ENCODE measurements at regions not wholly inside any gene's neighbourhood (a gene's known extent, or its start where the extent isn't known, plus 50 kb on each side); places are given as distances from the start of the nearest gene placed in this dataset.
A peak's percentile ranks its signal among the peaks of the same experiment; 100 is the strongest.

DNA sequence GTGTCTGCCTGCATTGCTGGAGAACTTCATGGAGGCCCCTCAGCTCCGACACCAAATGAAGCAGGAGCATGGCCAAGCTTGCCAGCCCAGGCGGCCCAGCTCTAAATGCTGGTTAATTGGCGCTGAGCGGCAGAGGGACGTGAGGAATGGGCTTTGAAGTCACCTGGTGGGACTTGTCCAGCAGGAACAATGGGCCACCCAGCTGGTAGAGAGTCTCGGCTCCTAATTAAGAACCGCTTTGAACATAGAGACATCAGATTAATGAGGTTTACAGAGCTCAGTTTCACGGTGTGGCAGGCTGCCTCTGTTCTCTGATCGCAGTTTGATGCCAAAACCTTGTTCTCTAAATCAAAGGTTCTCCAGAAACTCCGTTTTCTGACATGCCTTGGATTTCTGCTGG is 77.5 kb upstream of the LINGO1 start:
- Histone ChIP-seq H3K27ac (no peak overlapping the region), H3K36me3 (no peaks in the 10 kb centered on the region), H3K9me3 (no peaks in the 10 kb centered on the region), H3K4me3 (no peak overlapping the region), H3K27me3 (peaks cover 0 to 34% (median 0%) of the 10 kb centered on the region in 3 donors), H3K4me1 (no peaks in the 10 kb centered on the region)
- TF ChIP-seq POLR2AphosphoS5 (IDR thresholded peaks at IDR 0.05), result no peak
- no peak for TF ChIP-seq POLR2A (IDR thresholded peaks at IDR 0.05)
- TF ChIP-seq, protein P1, sequence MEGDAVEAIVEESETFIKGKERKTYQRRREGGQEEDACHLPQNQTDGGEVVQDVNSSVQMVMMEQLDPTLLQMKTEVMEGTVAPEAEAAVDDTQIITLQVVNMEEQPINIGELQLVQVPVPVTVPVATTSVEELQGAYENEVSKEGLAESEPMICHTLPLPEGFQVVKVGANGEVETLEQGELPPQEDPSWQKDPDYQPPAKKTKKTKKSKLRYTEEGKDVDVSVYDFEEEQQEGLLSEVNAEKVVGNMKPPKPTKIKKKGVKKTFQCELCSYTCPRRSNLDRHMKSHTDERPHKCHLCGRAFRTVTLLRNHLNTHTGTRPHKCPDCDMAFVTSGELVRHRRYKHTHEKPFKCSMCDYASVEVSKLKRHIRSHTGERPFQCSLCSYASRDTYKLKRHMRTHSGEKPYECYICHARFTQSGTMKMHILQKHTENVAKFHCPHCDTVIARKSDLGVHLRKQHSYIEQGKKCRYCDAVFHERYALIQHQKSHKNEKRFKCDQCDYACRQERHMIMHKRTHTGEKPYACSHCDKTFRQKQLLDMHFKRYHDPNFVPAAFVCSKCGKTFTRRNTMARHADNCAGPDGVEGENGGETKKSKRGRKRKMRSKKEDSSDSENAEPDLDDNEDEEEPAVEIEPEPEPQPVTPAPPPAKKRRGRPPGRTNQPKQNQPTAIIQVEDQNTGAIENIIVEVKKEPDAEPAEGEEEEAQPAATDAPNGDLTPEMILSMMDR (IDR thresholded peaks at IDR 0.05), result no peak
- TF ChIP-seq EP300 (IDR thresholded peaks at IDR 0.05), result no peak
- WGBS, 5 donors, result 50 to 66% (median 58%) methylated on average over 10 of the region's 10 CpGs
- DNase-seq, result no peak
- intact Hi-C loops (cut with DNase I; ENCODE audit: low total_unique reads), result no loop called here

DNA sequence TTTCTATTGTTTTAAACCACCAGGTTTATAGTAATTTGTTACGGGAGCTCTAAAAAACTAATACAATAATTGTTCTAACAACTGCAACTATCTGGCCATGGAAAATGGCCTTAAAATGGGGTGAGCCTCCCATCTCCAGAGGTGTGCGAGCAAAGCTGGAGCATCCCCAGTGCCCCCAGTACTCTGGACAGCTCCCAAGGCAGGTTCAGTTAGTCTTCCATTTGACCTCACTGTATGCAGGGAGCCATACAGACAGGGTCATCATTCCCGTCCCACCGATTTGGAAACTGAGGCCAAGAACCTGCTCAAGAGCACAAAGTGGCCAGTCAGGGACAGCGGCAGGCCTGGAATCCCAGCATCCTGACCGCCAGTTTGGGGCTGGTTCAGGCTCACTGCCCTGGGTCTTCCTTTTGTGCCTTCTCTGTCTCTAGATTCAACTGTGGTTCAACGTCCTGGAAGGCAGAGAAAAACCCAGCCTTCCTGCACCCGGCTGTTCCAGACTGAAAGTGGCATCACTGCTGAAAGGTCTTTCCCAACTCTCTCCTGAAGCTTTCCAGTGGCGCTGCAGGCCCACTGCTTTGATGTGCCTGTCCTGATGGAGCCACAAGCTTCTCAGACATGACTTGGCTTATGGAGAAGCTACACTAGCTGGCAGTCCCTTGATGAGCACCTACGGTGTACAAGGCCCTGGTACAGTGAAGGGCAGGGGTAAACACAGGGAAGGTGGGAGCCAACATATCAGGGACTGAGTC is 76.6 kb upstream of the LINGO1 start:
- WGBS, 5 donors, result 76 to 81% (median 78%) methylated on average over 9 to 10 of the region's 10 CpGs
- Histone ChIP-seq H3K36me3 (no peaks in the 10 kb centered on the region), H3K27ac (no peak overlapping the region), H3K9me3 (no peaks in the 10 kb centered on the region), H3K4me1 (no peaks in the 10 kb centered on the region), H3K27me3 (peaks cover 0 to 34% (median 0%) of the 10 kb centered on the region in 3 donors), H3K4me3 (no peak overlapping the region)
- DNase-seq, result no peak
- no peak for TF ChIP-seq POLR2AphosphoS5 (IDR thresholded peaks at IDR 0.05)
- TF ChIP-seq, protein P1 (IDR thresholded peaks at IDR 0.05), result no peak
- TF ChIP-seq POLR2A (IDR thresholded peaks at IDR 0.05), result no peak
- TF ChIP-seq EP300 (IDR thresholded peaks at IDR 0.05), result no peak
- intact Hi-C loops (cut with DNase I; ENCODE audit: low total_unique reads), result no loop called here

DNA sequence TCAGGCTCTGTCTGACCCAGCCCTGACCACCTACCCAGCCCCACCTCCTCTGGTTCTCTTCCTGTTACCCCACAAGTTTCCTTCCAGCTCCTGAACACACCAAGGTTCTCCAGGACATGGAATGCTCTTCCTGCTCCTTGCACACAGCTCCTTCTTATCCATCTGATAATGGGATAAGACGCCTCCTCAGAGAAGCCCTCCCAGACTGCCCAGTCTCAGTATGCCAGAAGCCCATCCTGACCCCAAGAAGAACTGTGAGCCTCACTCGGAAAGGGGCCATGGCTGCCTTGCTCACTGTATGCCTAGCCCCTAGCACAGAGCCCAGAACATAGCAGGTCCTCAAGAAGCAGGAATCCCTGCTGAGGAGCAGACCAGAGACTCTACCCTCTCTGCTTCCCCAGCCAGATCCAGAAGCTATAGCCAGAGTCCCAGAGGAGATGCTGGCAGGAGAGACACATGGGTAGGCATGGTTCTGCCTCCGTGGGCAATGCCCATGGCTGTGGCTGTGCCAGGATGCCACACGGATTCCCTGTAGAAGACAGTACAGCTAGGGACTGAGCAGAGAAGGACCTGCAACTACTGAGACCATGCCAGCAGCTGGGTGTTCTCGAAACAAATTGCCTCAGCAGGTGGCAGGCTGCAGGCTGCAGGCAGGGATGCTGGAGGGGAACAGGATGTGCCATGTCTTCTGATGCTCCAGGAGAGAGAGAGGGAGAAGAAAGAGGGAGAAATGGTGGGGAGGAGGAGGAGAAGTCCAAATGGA is 74.0 kb upstream of the LINGO1 start:
- peaks cover 0 to 27% (median 0%) of the 10 kb centered on the region in 3 donors for H3K27me3 ChIP-seq
- intact Hi-C loops (cut with DNase I; ENCODE audit: low total_unique reads), result no loop called here
- H3K27ac ChIP-seq, result no peak overlapping the region
- no peaks in the 10 kb centered on the region for H3K36me3 ChIP-seq
- no peak overlapping the region for H3K4me3 ChIP-seq
- WGBS, 5 donors, result 65 to 72% (median 69%) methylated on average over 5 of the region's 5 CpGs
- H3K4me1 ChIP-seq, result no peaks in the 10 kb centered on the region
- no peak for DNase-seq
- TF ChIP-seq, protein P1 (IDR thresholded peaks at IDR 0.05), result no peak
- no peak for TF ChIP-seq POLR2AphosphoS5 (IDR thresholded peaks at IDR 0.05)
- no peak for TF ChIP-seq EP300 (IDR thresholded peaks at IDR 0.05)
- no peak for TF ChIP-seq POLR2A (IDR thresholded peaks at IDR 0.05)
- no peaks in the 10 kb centered on the region for H3K9me3 ChIP-seq

DNA sequence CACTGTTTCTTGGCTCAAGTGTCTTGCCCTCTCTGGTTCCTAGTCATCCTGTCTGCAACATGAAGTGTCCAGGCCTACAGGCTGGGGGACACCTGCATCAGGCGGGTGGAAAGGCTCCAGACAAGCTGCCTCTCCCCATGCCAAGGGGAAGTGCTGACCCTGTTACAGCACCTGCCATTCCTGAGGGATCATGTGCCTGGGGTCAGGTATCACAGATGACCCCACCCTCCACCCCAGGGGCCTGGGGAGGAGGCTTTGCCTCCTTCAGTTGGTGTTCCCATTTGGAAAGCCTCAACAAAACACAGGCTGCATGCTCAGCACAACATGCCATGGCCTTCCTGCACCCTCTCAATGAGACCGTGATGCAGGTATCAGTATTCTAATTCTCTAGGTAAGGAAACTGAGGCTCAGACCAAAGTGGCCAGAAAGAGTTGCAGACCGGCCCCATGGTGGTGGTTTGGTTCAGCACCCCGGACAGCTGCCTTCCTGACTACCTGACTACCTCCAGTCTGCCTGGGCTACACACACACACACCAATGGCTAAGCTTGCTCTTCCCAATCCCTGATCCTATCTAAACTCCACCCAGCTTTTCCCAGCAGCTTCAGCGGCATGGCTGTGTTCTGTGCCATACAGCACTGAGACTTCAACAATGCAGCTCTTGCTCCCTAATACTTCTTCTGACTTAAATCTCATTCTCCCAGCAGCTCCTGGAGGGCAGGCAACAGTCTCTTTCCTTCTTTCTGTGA is 69.7 kb upstream of the LINGO1 start:
- DNase-seq, result peak in 1 of 2 donors; percentile 73
- 23 to 34% (median 29%) methylated on average over 5 of the region's 5 CpGs for WGBS, 5 donors

More for the DNA sequence above, 69.7 kb upstream of the LINGO1 start:
- Histone ChIP-seq H3K4me3 (no peak overlapping the region), H3K27ac (no peak overlapping the region), H3K36me3 (no peaks in the 10 kb centered on the region), H3K9me3 (no peaks in the 10 kb centered on the region), H3K27me3 (peaks cover 0 to 41% (median 14%) of the 10 kb centered on the region in 3 donors), H3K4me1 (no peaks in the 10 kb centered on the region)
- TF ChIP-seq POLR2AphosphoS5 (IDR thresholded peaks at IDR 0.05), result no peak
- TF ChIP-seq EP300 (IDR thresholded peaks at IDR 0.05), result no peak
- intact Hi-C loops (cut with DNase I; ENCODE audit: low total_unique reads), result no loop called here
